Right ventricle myocardium inferior (tissue), 1 donor: ENCODE measurements at regions not wholly inside any gene's neighbourhood (a gene's known extent, or its start where the extent isn't known, plus 50 kb on each side); places are given as distances from the start of the nearest gene placed in this dataset.
"Not testable (repeated sequence)": the region's sequence is repeated elsewhere in the genome, so short reads cannot be mapped to it uniquely, and the experiment has no call there.

Source experiments
- ATAC-seq: fragments of 200-7000 bp; cut with Tn5 transposase; one replicate; pipeline ENCODE4 v1.9.1; 2020; ENCODE audit warnings: mild to moderate bottlenecking, moderate library complexity
- DNase-seq: peaks from one replicate; pipeline ENCODE4 v3.0.0; 2021; ENCODE audit errors: missing footprints
- intact Hi-C: fragments of 100-400 bp; cut with DNase I; formaldehyde crosslinking; loops from one replicate; pipeline ENCODE4 v1.11.0; 2022
- donor health status: DM: no; HTN: yes; CAD: no; lungs with severe emphysema.

DNA sequence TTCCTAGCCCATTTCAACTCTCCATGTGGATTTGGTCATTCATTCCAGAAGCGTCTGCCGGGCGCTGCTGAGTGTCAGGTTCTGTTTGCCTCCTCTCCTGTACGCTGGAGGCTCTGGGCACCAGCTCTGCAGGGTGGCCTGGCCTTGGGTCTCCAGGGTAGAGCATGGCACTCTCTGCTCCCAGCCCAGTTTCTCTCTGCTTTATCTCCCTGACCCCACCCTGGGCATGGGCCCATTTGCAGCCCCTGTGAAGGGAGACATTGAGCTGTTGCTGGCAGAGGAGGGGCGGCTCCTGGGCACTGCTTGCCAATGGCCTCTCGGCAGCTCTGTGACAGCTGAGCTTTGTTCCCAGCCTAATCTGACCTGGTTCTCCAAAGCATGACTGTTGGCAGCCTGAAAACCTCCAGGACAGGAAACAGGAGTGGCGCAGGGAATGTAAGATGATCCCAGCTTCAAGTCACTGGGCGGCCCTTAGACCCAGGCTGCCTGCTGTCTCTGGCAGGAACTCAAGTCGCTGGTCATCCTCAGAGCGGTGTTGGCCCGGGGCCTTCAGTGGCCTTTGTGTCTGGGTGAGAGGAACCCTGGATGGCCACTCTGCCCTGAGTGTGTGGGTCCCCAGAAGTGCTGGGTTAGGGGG, 146.8 kb downstream of the SEC14L1 start:
- ATAC-seq (peak; percentile 84), DNase-seq (peak; percentile 73)
- intact Hi-C loops: no loop called here

DNA sequence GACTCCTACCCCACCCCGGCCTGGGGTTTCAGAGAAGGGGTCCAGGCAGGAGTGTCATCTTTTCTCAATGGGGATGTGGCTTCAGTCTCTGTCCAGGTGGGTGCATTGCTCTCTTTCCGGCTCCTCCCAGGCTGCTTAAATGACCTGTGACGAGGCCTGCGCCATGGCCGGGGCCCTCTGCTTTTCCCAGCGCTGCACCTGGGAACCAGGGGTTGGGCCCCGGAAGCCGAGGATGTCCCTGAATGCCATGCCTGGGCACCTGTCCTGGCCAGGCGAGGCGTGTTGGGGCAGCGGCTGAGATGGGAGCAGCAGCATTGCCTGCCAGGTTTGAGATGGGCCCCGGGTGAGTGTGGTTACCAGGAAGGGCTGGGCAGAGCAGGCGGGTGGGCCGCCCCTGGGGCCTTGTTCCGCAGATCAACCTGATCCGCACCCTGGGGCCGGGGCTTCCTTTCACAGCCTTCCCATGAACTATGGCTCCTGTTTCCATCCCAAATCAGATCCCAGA, 147.4 kb downstream of the SEC14L1 start:
- no peak for ATAC-seq
- intact Hi-C loops: no loop called here
- DNase-seq: peak; percentile 37

DNA sequence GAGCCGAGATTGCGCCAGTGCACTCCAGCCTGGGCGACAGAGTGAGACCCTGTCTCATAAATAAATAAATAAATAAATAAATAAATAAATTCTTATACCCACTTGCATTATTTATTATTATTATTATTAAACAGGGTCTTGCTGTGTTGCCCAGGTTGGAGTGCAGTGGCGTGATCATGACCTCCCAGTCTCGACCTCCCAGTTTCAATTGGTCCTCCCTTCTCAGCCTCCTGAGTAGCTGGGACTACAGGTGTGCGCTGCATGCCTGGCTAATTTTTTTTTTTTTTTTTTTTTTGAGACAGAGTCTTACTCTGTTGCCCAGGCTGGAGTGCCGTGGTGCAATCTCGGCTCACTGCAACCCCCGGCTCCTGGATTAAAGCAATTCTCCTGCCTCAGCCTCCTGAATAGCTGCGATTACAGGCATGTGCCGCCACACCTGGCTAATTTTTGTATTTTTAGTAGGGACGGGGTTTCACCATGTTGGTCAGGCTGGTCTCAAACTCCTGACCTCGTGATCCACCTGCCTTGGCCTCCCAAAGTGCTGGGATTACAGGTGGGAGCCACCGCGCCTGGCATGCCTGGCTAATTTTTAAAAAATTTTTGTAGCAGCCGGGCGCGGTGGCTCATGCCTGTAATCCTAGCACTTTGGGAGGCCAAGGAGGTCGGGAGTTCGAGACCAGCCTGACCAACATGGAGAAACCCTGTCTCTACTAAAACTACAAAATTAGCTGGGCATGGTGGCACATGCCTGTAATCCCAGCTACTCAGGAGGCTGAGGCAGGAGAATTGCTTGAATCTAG, 150.2 kb downstream of the SEC14L1 start:
- ATAC-seq, DNase-seq, intact Hi-C loops: not testable (repeated sequence)

DNA sequence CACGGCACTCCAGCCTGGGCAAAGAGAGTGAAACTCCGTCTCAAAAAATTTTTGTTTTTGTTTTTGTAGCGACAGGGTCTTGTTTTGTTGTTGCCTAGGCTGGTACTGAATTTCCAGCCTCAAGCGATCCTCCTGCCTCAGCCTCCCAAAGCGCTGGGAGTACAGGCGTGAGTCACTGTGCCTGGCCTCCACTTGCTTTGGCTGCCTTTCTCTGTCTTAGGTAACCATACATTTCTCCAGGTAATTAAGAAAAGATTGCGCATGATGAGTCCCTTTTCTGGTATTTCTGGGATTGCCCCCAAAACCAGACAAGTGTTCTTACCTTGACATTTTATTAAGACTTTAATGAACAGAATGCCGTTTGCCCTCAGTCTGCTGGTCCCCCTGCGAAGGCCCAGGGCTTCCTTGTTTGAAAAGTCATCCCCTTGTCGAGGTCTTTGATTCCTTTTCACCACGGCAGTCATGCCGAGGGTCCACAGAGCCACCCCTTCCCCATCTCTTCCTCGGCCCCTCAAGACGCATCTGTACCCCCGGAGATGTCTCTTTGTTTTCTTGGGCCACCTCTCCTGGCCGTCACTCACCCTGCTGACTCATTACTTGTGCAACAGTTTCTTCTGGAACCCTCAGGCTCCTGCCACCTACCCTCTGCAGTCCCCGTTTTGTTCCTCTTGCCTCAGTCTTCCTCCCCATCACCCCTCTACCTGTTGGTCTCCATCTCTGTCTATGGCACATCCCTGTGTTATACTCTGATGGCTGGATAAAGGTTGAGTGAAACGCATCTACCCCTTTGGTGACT, 151.0 kb downstream of the SEC14L1 start:
- no peak for DNase-seq
- intact Hi-C loops: no loop called here
- no peak for ATAC-seq

DNA sequence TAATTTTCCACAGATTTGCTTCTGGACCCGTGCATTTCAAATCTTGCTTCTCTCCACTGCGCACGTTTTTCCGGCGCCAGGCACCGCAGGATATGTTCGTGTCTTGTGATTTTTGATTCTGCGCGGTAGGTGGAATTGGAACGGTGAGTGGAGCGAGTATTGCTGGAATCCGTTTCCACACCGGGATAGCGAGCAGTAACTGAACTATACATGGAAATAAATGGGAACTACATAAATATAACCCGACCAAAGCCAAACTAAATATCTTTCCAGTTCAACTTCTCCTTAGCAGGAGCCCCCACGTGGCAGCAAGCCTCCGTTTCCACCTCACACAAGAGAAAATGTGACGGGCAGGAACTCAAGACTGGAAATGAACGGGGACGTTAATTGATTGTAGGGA, 154.0 kb downstream of the SEC14L1 start:
- ATAC-seq: no peak
- DNase-seq: no peak
- intact Hi-C loops: no loop called here

DNA sequence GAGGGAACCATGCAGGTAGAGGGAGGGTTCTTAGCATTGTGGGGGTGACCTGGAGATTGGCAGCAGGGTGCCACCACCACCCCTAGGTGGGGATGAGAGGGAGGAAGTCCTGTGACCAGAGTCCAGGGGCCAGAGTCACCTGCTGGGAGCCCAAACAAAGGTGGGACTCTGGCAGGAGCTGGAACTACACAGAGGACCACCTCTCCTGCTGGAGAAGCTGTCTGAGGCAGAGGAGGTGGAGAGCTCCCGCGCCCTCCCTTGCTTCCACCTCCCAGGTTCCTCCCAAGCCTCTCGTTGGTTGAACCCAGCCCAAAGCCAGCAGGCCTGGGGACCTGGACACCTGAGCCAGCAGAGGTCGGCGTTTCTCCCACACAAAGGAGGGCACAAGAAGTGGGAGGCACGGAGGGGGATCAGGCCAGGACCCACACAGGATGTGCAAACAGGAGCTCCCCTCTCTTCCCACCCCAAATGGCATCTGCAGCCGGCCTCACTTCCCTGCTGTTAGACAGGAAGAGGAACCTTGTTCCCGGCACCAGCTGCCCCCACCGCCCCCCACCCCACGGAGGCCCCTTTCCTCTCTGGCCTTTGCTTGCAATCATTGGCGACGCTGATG, 154.6 kb downstream of the SEC14L1 start:
- DNase-seq (no peak), ATAC-seq (no peak)
- intact Hi-C loops: no loop called here

DNA sequence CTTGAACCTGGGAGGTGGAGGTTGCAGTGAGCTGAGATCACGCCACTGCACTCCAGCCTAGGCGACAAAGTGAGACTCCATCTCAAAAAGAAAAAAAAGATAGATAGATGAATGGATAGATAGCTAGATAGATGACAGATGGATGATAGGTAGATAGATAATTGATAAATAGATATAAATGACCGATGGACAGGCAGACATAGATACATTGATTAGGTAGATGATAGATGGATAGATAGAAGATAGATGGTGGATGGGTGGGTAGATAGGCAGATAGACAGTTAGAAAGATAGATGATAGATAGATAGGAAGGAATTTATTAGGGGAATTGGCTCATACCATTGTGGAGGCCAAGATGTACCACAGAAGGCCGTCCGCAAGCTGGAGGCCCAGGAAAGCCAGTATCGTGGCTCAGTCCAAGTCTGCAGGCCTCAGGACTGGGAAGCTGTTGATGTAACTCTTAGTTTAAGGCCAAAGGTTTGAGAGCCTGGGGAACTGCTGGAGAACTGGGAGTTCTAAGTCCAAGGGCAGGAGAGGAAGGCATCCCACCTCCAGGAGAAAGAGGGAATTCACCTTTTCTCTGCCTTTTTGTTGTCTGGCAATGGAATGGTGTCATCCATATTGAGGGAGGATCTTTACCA, 156.1 kb downstream of the SEC14L1 start:
- intact Hi-C loops: no loop called here
- no peak for ATAC-seq
- no peak for DNase-seq

DNA sequence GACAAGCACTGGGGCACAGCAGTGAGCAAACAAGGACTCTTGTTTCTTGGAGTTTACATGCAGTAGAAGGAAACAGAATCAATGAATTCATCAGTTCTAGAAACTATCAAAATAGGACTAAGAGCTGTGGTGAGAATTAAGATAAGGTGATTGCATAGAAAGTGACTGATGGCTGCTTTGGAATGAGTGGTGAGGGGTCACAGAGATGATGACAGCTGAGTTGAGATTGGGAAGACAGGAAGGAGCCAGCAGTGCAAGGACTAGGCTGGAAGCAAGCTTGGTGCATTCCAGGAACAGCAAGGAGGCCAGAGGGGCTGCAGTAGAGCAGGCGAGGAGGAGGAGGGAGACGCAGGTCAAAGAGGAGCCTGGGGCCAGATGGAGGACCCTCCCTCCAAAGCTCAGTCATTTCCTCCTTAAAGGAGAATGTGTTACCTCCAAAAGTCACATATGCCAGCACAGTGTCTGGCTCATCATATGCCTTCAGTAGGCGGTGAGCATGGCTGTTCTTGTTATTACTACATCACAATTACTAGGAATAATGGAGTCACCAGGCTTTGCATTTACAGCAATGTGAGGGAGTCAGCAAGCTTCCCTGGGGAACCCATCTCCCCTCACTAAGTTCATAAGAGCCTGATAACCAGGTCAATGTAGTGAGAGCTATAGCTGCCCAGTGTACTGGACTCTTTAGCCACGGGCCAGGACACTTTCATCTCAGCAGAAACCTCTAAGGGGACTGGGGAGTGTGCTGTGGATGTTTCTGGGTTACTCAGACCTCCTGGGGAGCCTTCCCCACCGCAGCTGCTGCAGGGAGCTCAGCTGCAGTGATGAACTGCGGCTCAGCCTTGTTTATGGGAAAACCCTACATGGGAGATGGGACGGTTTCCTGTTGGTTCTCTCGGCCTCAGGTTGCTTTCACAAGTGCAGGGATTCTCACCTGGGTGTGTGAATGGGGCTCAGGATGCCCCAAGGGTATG, 157.2 kb downstream of the SEC14L1 start:
- intact Hi-C loops: no loop called here
- DNase-seq: peak; percentile 9
- no peak for ATAC-seq

DNA sequence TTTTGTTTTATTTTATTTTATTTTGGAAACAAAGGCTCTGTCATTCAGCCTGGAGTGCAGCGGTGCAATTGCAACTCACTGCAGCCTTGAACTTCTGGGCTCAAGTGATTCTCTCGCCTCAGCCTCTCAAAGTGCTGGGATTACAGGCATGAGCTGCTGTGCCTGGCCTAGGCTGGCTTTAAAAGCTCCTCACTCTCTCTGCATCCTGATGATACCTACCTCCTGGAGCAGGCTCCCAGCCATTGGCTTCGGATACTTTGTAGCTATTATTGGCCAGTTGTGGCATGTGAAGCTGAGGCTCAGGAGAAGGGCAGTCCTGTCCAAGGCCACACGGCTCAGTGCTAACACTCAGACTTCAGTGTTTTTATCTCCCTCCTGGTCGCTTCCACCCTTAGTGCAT, 158.0 kb downstream of the SEC14L1 start:
- peak; percentile 11 for DNase-seq
- intact Hi-C loops: no loop called here
- ATAC-seq: no peak

DNA sequence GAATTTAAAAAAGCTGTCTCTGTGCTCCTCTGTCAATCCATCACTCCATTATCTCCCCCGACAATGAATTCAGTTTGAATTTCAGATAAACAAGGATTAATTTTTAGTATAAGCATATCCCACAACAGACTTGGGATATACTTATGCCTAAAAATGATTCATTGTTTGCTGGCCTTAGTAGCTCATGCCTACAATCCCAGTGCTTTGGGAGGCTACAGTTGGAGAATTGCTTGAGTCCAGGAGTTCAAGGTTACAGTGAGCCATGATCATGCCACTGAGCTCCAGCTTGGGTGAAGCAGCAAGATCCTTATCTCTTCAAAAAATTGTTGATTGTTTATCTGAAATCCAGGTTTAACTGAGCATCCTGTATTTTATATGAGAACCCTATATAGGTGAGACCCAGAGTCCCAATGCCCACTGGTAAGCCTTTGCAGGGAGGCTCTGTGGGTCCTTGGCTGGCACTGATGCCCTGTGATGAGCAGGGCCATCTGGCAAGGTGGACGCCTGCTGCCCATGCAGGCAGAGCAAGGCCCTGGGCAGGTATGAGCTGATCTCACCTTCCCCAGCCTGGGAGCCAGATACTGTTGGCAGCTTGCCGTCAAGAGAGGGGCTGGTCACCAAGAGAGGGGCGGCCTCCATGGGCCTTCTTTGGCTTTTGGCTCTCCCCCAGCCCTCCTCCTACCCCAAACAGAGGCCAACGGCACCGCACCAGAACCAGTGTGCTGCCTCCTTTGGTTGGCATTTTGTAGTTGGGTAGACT, 158.7 kb downstream of the SEC14L1 start:
- ATAC-seq (no peak), DNase-seq (no peak)
- intact Hi-C loops: no loop called here

DNA sequence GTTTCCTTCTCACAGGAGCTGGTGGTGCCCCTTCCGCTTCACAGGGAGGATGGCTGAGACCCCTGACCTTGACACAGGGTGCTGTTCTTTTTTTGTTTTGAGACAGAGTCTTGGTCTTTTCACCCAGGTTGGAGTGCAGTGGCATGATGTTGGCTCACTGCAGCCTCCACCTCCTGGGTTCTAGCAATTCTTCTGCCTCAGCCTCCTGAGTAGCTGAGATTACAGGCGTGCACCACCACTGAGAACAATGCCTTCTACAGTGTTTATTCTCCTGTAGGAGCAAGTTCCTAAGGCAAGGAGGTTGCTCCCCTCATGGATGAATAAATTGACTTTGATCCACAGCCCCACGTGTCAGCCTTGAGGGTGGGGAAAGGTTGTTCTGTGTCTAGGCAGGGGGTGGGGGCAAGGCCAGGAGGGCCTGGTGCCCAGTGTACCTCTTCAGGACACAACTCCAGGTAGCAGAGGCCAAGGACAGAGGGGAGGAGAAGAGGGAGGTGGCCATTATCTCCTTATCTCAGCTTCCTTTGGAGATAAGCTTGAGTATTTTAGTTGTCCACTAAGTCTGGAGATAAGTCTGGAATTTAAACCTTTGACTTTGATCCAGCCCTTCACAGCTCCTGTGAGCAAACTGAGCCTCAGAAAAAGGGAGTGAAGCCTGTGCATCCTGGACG, 159.4 kb downstream of the SEC14L1 start:
- intact Hi-C loops: no loop called here
- DNase-seq (no peak), ATAC-seq (no peak)

DNA sequence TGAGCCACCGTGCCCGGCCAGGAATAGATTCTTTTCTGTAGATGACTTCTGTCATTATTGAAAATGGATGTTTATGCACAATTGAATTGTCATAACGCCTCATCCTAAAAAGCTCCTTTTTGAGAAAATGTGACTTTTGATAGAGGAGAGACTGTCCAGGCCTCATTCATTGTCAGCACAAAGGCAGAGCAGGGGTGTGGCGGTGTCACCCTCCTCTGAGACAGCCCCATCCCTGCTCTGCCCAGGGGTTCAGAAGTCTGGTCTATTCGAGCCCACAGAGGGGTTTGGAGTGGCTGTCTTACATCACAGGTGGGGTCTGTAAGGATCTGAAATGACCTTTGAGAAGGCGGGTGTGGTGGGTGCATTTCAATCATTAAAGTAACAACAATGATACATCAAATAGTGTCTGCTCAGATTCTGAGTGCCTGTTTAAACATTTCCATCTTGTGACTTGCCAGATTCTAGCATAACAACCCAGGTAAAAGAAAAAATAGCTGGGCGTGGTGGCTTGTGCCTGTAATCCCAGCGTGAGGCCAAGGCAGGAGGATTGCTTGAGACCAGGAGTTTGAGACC, 161.0 kb downstream of the SEC14L1 start:
- ATAC-seq: no peak
- DNase-seq: no peak

DNA sequence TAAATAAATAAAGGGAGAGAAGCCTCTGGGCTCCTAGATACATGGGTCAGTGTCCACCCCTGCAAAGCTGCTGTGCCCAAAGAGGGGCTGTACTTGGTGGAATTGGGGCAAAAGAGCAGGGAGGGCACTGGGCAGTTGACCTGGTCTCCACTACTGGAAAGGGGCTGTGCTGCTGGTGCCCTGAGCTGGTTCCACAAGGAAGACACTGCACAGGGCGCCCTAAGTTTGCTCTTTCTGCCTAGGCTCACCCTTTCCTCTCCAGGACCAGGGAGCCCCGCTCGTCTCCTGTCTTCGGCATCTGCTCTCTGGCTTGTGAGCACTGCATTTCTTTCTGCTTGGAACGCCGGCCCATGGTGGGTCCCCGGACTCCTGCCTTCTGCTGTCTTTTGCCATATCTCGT, 161.9 kb downstream of the SEC14L1 start:
- ATAC-seq: no peak
- no peak for DNase-seq
- intact Hi-C loops: no loop called here

More for the DNA sequence above, 161.0 kb downstream of the SEC14L1 start:
- intact Hi-C loops: no loop called here

DNA sequence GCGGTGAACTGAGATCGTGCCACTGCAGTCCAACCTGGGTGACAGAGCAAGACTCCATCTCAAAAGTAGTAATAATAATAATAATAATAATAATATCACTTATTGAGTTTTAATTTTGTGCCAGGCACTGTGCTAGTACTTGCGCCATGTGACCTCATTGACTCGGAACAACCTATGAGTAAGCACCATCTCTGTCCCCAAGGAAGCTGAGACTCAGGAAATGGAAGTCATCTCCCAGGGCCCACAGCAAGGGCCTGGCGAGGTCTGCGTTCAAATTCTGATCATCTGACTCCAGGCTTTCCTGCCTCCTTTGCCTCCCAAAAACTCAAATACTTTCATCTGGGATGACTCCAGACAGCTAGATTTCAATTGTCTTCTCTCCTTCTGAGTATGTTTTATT, 162.9 kb downstream of the SEC14L1 start:
- no peak for DNase-seq
- no peak for ATAC-seq
- intact Hi-C loops: no loop called here

DNA sequence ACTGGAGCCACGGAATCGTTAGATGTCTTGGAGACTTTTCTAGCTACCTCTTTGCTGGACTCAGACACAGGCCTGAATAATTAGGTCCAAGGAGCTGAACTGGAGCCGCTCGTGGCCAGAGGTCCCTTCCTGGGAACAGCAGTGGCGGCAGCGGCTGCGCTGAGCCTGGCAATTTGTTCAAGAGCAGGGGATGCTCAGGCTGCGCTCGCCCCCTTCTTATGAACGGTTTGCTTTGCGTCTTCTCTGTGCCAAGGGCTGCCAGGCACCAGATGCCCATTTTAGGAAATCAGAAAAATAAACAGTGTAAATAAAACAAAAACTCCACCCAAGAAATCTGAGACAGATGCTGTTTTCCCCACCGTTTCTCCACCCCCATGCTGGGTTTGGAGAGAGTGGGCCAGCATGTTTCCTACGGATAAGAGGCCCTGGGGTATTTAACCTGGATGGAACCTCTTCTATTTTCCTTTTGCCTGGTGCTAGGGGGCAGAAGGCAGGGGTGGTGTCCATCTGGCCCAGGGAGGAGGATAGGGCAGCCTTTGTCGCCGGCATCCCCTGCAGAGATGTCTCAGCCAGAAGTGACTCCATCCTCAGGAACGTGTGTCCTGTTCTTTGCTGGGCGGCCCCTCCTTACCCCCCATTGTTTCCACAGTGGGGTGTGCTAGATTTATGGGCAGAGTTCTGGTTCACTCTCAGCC, 163.4 kb downstream of the SEC14L1 start:
- ATAC-seq (no peak), DNase-seq (peak; percentile 34)
- intact Hi-C loops: no loop called here
